Stimulated activated CD4-positive, alpha-beta T cell treated with anti-CD3 and anti-CD28 coated beads, Interleukin-12 subunit alpha, Interleukin-12 subunit beta, amount 100 ng/mL, for 24 hours (primary cell): ENCODE measurements at regions not wholly inside any gene's neighbourhood (a gene's known extent, or its start where the extent isn't known, plus 50 kb on each side); places are given as distances from the start of the nearest gene placed in this dataset.

Experiments
- DNase-seq, 2 experiments: peaks; one replicate each; pipeline ENCODE4 v3.0.0-alpha.2; 2020; ENCODE audit warnings: low read depth in 2 of 2

DNA sequence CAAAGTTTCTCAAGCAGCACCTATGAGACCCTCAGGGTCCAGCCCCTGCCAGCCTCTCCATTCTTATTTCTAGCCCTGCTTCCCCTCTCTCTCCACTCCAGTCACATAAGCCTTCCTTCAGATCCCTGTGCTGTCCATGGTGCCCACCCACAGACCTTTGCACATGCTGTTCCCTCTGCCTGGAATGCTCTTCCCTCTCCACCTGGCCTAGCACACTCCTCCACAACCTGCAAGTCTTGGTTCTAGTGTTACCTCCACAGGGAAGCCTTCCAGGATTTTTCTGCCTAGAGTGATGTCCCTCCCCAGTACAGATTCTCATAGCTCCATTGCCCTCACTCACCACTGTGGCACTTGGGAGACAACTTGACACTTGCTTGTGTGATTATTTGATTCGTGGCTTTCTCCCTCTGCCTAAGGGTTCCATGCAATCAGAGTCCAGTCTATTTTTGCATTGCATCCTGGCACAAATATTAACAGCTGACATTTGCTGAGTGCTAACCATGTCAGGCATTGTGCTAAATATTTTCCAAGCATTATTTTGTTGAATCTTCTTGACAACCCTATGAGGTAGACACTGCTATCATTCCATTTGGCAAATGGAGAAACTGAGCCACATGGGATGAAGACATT is 127.3 kb downstream of the SYF2 start:
- DNase-seq = no peak

DNA sequence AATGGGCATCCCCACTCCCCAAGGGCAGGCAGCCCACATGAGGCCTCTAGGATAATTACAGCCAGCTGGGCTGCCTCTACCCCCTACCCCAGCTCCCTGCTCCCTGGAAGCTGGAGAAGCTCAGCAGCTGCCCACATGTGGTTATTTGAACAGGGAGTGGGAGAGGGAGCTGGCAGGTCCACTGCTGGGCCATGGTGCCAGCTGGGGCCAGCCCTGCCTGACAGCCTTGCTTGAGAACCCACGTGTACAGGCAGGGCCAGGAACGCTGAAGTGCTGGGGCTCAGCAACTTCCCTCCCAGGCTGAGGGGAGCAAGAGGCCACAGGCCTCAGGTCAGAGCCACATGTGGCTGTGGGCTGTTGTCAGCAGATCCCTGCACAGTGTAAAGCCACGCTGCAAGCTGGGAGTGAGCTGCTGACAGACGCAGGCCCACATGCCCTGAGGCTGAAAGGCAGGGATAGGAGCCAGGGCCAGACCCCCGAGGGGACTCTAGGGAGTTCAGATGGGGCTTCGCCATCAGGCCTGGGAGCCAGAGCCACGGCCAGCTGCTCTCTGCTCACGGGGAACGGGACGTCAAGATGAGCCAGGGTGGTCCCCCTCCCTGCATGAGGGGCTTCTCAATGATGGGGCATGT is 129.0 kb downstream of the SYF2 start:
- DNase-seq = no peak

DNA sequence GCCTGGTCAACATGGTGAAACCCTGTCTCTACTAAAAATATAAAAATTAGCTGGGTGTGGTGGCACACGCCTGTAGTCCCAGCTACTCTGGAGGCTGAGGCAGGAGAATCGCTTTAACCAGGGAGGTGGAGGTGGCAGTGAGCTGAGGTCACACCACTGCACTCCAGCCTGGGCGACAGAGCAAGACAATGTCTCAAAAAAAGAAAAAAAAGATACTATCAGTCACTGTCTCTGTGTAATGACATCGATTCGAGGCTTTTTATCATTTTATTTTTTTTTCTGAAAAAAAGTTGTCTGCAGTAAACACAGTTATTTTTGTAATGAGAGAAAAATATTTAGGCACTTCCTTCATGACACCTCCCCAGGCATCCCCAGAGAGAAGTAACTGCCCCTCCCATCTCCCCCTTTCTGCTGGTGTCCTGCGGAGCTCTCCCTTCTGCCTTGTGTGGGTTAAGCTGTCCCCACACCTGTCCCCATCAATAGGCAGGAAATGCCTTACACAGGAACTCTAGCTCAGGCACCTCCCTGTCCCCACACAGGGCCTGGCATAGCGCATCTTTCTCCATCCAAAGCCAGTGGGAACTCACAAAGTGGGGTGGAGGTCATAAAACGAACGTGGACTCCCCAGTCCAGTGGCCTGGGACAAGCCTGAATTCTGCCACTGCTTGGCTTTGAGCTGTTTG is 132.0 kb downstream of the SYF2 start:
- no peak for DNase-seq

DNA sequence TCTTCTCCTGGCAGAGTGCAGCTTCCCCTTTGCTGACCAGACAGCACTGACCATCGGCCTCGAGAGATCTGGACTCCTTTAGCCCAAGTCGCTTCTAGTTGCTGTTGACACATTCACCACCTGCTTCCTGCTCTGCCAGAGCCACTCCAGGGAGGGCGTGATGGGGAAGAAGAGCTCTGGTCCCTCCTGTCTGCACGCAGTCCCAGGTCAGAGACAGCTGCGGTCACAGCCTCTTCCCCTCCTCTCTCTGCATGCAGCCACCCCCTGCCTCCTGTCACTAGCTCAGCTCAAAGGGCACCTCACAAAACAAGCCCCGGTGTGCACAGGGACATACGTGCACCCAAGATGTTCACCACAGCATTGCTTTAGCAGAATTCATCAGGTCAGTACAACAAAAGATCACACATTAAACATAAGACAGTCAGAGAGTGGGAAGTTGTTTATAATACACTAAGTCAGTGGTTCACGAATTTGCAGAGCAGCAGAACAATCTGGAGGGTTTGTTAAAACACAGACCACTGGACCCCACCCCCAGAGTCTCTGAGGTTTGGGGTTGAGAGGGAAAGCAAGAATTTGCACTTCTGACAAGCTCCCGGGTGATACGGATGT is 132.9 kb downstream of the SYF2 start:
- no peak for DNase-seq

DNA sequence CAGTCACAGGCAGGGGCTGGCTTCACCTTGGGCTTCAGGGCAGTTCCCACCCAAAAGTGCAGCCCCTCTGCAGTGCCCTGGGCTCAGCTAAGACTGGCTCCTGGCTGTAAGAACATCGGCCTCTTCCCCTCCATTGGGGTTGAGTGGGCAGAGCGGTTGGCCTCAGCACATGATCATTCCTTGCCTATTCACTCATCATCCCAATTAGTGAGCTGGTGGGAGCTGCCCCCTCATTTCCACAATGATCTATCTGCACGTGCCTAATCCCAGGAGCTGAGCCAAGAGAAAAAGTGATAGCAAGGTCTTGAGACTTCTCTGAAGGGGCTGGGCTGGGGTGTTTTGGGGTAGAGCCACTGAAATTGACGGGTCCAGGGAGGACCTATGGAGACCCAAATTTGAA is 133.6 kb downstream of the SYF2 start:
- DNase-seq = no peak

DNA sequence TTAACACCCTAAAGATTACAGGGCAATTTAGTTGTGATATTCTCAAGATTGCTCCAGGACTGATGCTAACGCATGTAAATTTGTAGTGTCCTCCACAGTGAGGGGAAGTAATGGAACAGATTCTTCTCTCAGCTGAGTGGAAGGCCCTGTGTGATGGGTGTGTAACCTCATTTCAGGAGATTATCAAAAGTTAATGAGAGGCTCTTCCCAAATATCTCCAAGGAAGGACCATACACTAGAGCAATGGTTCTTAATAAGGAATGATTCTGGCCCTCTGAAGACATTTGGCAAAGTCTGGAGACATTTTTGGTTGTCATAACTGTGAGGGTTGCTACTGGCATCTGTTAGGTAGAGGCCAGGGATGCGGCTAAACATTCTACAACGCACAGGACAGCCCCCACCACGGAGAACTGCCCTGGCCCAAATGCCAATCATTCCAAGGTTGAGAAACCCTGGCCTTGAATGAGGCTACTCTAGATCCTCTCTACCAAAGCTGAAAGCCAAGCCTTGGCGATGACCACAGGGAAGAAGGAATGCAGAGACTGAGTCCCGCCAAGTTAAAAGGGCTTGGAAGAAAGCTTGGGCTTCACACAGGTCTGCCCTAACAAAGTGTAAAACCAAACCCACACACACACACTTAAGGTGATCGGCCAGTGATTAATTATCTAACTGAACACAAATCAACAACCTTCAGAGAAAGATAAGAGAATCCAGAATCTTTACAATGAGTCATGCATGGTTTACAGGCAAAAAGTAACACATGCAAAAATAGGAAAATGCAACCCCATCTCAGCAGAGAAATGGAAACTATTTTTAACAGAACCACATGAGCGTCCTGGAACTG is 135.8 kb downstream of the SYF2 start:
- no peak for DNase-seq

DNA sequence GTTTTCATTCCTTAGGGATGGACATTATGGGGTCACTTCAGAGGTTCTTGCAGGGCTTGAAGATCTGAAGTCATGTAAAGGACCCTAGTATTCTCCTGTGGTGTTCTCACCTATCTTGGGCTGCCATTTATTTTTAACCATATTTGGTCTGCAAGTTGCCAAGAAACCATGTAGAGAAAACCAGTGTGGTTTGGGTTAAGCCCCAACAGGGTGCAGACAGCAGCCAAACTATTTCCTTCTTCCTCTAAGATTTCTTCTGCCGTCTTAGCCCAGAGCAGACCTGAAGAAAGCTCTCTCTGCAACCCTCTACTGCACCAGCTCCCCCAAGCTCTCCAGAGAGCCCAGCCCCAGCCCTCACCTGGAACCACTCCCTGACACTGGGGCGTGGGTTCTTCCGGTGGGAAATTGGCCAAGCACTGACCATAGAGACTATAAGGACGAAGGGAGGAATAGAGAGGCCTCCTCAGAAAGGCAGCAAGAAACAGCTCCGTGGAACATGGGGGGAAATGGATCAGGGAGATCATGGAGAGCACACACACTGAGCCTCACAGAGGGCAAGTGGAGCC is 136.6 kb downstream of the SYF2 start:
- DNase-seq = no peak

DNA sequence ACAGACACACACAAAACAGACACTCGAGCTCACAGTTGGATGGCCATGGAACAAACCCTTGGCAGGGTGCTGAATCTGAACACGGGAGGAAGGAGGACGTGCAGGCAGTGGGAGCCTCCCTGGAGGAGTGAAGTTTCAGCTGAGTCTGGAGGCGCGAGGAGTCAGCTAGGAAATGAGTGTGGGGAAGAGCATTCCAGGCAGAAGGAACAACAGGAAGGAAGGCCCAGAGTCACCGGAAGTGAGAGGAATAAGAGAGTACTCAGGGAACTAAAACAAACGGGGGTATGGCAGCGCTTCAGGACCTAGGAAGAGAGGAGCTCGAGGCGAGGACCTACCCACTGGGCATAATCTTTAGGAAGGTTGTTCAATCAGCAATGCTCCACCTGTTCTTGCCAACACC is 137.3 kb downstream of the SYF2 start:
- DNase-seq = no peak

DNA sequence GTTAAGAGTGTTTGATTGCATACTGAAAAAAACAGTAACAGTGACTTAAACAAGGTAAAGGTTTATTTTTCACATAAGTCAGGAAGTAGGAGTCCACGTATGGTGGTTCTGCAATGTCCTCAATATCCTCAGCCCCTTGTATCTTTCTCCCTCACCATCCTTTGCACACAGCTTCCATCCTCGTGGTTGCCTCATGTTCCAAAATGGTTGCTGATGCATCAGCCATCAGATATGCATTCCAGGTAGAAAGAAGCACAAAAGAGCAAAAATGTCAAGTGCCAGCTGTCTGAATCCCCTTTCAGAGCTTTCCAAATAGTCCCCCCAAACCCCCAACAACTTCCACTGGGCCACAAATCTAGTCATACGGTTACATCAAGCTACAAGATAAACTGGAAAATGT is 138.1 kb downstream of the SYF2 start:
- DNase-seq = no peak

DNA sequence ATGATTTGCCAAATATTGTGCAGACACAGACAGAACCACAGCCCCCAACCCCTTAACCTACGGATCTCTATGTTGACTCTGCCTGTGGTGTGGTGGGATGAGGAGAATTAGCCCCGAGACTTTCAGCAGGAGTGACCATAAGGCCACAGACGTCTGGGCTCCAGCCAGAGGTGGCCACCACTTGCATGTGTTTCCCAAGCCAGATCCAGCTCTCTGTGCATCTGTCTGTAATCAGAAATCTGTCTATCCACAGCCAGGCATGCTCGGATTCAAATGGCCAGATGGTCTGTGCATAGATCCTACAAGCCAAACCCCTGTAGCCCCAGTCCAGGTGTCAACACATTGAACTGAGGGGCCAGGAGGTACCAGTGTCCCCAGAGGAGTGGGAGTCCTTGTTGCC is 140.6 kb downstream of the SYF2 start:
- DNase-seq = no peak

DNA sequence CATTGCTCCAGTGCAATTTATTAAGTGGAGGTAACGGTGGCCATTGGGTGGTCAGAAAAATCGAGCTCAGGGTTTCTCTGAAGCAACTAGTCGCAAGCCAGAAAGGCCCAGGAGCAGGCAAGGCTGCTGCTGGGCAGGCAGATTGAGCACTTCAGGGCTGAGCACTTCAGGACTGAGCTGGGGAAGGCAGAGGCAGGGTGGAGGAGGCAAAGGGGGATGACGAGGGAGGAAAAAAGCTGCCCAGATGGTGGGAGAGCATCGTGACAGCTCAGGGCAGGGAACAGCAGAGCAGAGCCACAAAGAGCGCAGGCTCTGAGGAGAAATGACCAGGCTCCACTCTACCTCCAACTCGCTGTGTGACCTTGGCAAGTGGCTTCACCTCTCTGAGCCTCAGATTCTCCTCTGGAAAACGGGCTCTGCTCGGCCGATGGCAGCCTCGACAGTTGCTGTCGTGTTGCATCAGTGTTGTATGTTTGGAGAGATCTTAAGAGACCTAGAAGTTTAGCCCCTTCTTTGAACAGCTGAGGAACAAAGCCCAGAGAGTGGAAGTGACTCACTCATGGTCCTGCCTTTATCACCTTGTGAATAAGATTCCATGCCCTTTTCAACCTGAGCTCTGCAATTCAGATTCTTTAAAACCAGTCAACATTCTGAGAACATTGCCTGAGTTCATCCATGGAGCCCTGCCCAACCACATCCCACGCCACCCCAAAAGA is 141.4 kb downstream of the SYF2 start:
- no peak for DNase-seq

DNA sequence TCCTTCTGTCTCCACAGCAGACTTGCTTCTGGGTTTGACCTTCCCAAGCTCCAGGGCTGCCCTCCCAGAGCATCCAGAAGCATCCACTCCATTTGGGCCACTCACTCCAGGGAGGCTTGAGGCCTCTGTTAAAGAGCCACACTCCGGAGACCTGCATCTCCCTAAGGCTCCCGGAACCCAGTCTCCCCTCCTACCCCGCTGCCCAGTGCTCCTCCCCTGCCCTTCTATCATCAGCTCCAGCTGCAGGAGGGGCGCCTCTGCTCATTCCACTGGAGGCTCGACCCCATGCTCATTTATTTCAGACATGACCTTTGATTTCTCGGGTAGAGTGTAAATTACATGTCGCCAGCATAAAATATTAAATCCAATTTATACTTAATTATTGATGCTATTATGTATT is 142.5 kb downstream of the SYF2 start:
- no peak for DNase-seq

DNA sequence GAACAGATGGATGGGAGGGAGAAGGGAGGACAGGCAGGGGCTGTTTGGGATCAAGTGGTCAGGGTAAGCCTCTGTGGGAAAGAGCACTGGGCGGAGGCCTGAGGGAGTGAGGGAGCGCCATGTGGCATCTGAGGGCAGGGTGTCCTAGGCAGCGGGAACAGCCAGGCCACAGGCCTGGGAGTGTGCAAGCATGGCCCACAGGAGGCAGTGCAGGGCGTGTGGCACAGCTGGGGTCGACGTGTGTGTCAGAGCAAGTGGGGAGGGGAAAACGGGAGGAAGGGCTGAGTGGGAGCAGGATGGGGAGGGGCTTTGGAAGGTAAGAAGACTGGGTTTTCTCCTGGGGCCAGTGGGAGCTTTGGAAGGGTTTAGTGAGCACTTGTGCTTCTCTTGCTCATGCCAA is 143.4 kb downstream of the SYF2 start:
- DNase-seq = no peak

DNA sequence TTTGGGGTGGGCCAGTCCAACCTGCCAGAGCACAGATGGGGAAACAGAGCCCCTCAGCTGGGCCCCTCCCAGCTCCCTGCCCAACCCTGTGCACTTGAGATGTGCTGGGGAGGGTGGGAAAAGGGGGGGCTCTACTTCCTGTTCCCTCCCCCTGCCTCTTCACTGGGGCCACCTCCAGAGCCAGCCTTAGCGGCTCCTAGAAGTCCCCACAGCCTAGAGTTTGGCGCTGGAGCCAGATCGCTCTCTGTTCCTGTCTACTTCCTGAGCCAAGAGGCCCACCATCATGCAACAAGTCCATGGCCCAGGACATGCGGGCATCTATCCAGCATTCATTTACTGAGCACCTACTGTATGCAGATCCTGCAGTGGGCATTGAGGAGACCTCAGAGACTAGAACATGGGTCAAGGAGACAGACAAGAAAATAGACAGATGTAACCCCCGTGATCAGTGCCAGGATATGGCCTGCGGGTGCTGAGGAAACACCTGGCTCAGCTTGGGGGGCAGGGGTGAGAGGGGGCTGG is 144.1 kb downstream of the SYF2 start:
- no peak for DNase-seq

DNA sequence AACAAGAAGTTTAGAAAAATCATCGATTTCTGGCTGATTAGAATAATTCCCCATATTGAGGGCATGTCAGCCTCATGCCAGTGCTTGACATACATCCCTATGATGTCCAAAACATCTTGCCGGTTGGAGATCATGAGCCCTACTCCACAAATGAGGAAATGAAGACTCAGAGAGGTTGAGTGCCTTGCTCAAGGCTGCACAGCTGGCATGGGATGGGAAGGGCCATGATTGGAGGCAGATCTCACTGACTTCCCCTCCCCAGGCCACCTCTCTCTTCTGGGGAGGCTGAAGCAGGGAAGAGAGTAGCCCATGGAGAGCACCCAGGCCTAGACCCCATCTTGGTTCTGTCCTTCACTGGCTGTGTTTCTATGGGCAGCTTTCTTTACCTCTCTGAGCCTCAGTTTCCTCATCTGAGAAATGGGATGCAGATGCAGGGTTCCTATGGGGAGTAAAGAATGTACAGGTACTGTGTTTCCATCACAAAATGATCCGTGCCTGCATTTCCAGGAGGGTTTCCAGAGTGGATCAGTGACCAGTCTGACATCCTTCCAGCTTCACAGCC is 145.7 kb downstream of the SYF2 start:
- DNase-seq = no peak

DNA sequence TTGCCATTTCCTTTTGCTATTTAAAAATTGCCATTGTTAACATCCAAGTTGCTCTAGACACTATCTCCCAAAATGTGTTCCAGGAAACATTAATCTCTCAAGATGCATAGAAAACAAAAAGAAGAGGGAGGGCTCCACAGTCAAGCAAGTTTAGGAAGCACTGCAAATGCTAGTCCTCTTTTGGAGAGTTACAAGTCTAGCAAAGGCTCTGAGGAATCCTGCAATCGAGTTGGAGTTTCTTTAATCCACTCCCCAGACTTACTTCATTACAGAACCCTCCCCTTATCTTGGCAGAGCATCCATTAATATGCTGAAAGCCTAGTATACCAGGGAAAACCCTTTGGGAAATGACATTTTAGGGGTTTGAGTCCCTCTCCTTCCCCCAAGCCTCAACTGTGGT is 147.9 kb downstream of the SYF2 start:
- DNase-seq = no peak

DNA sequence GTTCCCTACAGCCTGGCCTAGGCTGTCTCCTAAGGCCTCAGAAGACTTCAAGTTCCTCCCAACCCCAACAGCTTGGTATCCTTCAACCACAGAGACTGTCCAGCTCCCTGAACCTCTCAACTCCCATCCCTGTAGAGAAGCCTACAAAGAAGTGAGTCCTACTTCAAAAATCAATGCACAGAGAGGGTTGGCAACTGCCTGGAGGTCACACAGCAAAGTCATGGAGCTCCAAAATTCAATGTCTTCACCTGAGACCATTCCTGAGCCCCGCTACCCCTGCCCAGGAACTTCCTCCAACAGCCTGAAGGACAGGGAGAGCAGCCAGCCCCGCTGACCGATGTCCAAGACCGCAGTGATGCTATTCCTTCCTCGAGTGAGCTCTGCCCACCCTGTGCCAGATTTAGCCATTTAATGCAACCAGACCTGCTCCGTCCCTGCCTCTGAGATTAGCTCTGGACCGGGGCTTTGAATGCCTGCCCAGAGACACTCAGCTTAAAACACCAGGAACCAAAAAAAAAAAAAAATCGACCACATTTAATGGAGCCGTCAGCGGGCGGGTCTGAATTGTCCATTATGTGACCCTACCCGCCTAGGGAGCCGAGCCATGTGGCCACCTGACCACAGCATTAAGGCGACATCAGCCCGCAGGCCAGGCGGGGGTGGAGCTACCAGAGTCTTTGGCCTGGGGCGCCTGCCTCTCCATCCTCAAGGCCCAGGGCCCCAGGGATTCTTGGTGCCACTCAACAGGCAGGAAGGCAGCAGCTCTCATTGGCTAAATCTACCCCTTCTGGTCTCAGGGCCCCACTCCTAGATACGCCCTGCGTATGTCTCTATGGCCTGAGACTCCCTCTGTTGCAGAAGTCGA is 148.6 kb downstream of the SYF2 start:
- no peak for DNase-seq

DNA sequence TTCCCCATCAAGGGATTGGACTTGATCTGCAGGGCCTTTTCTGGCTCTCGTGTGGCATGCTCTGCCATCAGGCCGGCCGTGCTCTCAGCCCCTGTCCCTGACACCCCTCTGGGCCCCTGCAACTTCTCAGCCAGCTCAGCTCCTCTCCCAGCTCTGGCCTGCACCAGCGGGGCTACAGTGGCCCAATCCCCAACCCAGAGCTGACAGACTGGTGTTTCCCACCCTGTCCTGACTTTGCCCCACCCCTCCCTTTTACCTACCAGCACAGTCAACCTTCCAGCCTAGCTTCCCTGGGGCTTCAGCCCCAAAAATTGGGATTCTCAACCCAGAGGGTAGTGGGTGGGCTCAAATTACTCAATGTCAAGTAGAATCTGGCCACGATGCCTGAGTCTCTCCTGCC is 149.3 kb downstream of the SYF2 start:
- DNase-seq = no peak

DNA sequence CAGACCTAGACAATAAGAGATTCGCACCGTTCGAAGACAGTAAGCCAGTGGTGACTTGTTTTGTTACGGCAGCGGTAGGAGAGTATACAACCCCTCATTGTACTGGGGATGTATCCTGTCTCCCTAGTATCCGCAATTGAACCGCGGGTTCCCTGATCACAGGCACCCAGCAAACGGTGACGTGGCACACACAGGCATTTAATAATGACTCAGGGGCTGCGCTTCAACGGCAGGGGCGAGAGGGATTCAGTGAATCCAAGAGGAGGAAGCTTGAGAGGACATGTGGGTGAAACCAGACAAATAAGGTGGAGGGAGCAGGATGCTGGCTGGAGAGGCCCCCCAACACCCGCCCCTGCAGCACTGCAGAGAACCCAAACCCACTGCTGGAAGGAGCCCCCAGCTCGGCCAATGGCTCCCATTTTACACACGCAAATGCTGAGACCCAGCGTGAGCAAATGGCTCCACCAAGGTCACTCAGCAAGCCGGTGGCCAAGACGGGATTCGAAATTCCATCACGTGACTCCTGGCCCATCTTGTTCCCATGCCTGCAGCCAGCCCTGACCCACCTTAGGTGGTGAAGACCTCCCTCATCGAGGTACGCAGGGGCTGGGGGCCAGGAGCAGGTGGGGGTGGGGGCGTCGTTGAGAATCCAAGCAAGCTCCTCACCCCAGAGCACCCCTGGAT is 149.9 kb downstream of the SYF2 start:
- DNase-seq = no peak
